H1 (cell line): ENCODE measurements at regions not wholly inside any gene's neighbourhood (a gene's known extent, or its start where the extent isn't known, plus 50 kb on each side); places are given as distances from the start of the nearest gene placed in this dataset.

ENCODE experiments used
- NANOG ChIP-seq: IDR thresholded peaks from 2 replicates; pipeline ENCODE4 v1.6.1; 2011; ENCODE audit warnings: low read length, low read depth, mild to moderate bottlenecking, inconsistent platforms; ENCODE audit not compliant: insufficient read depth, poor library complexity, severe bottlenecking
- RXRA ChIP-seq: IDR thresholded peaks from 2 replicates; pipeline ENCODE4 v1.6.1; 2011; ENCODE audit warnings: low read depth, mild to moderate bottlenecking, low read length, moderate library complexity; ENCODE audit not compliant: insufficient read depth

GRCh38 chr6:2583459-2583858 is 167.3 kb downstream of the MYLK4 start (continued):
- TF ChIP-seq RXRA (no peak), NANOG (no peak)
